H1 (cell line): ENCODE measurements at regions not wholly inside any gene's neighbourhood (a gene's known extent, or its start where the extent isn't known, plus 50 kb on each side); places are given as distances from the start of the nearest gene placed in this dataset.

Source experiments
- CTCF ChIA-PET: fragments of 300-600 bp; sonication (Branson Sonifier 250); formaldehyde crosslinking; loops from one replicate; lab custom pipeline; 2021; ENCODE audit not compliant: partially characterized antibody; lab: Charles Lee
- POLR2A ChIA-PET: fragments of 300-600 bp; sonication (Branson Sonifier 250); formaldehyde crosslinking; loops from one replicate; lab custom pipeline; 2021; ENCODE audit warnings: inconsistent platforms; ENCODE audit not compliant: partially characterized antibody; lab: Charles Lee
- DNase-seq, 2 experiments: peaks; one replicate each; pipeline versions ENCODE4 v3.0.0 to v3.0.0-alpha.2; 2010 to 2022; ENCODE audit warnings: low spot score in 2 of 2, low read depth in 1 of 2, mixed read lengths in 1 of 2
- FAIRE-seq: peaks from 2 replicates; lab custom pipeline; 2011; peaks lifted over from hg19 to GRCh38; lab: Jason Lieb, UNC
- H2AFZ ChIP-seq: 2 replicates; pipeline ENCODE4 v1.8.1; 2012; ENCODE audit warnings: low read length, inconsistent platforms
- H2AK5ac ChIP-seq: 2 replicates; pipeline ENCODE4 v1.6.1; 2013; ENCODE audit warnings: low read depth, low read length
- H2BK120ac ChIP-seq: replicated peaks from 2 replicates; pipeline ENCODE3; 2013; ENCODE audit warnings: low read depth, low read length, inconsistent platforms
- H2BK12ac ChIP-seq: 2 replicates; pipeline ENCODE4 v1.6.1; 2013; ENCODE audit warnings: low read depth, low read length
- H2BK15ac ChIP-seq: 2 replicates; pipeline ENCODE4 v1.6.1; 2013; ENCODE audit warnings: low read length
- H2BK20ac ChIP-seq: 2 replicates; pipeline ENCODE4 v1.6.1; 2013; ENCODE audit warnings: low read length
- H2BK5ac ChIP-seq: 2 replicates; pipeline ENCODE4 v1.6.1; 2013; ENCODE audit warnings: low read depth, low read length
- H3K14ac ChIP-seq: 2 replicates; pipeline ENCODE4 v1.6.1; 2013; ENCODE audit warnings: inconsistent platforms; ENCODE audit not compliant: insufficient read length
- H3K18ac ChIP-seq: 2 replicates; pipeline ENCODE4 v1.6.1; 2013; ENCODE audit warnings: low read length; ENCODE audit errors: extremely low read depth
- H3K23ac ChIP-seq: 2 replicates; pipeline ENCODE4 v1.6.1; 2013; ENCODE audit warnings: inconsistent platforms; ENCODE audit not compliant: insufficient read length
- H3K23me2 ChIP-seq: 2 replicates; pipeline ENCODE4 v1.6.1; 2013; ENCODE audit warnings: low read depth, low read length
- H3K27ac ChIP-seq: 2 replicates; pipeline ENCODE4 v1.6.1; 2011; ENCODE audit warnings: low read depth, low read length, inconsistent platforms
- H3K27me3 ChIP-seq, 4 experiments: replicated peaks in 1 of 4; 1 replicate in 1 of 4; 2 replicates in 3 of 4; pipeline versions ENCODE4 v1.6.1 to v1.8.1; 2011 to 2013; ENCODE audit warnings: low read length in 3 of 4, mild to moderate bottlenecking in 3 of 4, inconsistent platforms in 2 of 4, mixed read lengths in 2 of 4, moderate library complexity in 1 of 4; ENCODE audit not compliant: control insufficient read depth in 3 of 4, insufficient read depth in 3 of 4; ENCODE audit errors: extremely low read depth in 1 of 4
- H3K36me3 ChIP-seq, 4 experiments: 2 replicates each; pipeline versions ENCODE4 v1.6.1 to v1.8.1; 2011 to 2013; ENCODE audit warnings: mild to moderate bottlenecking in 4 of 4, low read length in 3 of 4, moderate library complexity in 2 of 4, control low read depth in 1 of 4, inconsistent platforms in 1 of 4; ENCODE audit not compliant: insufficient read depth in 4 of 4, control insufficient read depth in 2 of 4
- H3K4ac ChIP-seq: replicated peaks from 2 replicates; pipeline ENCODE3; 2013; ENCODE audit warnings: low read length, low read depth, mixed read lengths, inconsistent platforms; ENCODE audit not compliant: insufficient read length
- H3K4me1 ChIP-seq, 4 experiments: replicated peaks in 1 of 4; 1 replicate in 1 of 4; 2 replicates in 3 of 4; pipeline versions ENCODE4 v1.6.1 to v1.8.1; 2011 to 2013; ENCODE audit warnings: low read length in 3 of 4, inconsistent platforms in 2 of 4, mixed read lengths in 1 of 4; ENCODE audit not compliant: insufficient read depth in 4 of 4, control insufficient read depth in 3 of 4
- H3K4me2 ChIP-seq, 2 experiments: 2 replicates each; pipeline versions ENCODE4 v1.6.1 to v1.8.1; 2011 to 2013; ENCODE audit warnings: low read depth in 2 of 2, low read length in 2 of 2, control low read depth in 1 of 2, inconsistent platforms in 1 of 2, mild to moderate bottlenecking in 1 of 2; ENCODE audit not compliant: insufficient read depth in 1 of 2
- H3K4me3 ChIP-seq, 4 experiments: fragments of 200-600, 300-600 bp in 1 of 4; sonication (generic), shearing (Covaris generic), sonication (Bioruptor Twin) in 1 of 4; 2 replicates each; pipeline versions ENCODE4 v1.5.1 to v1.8.1; 2011 to 2016; ENCODE audit warnings: low read length in 4 of 4, low read depth in 3 of 4, control low read depth in 2 of 4, inconsistent platforms in 2 of 4, mild to moderate bottlenecking in 2 of 4, mixed read lengths in 1 of 4, moderate library complexity in 1 of 4; ENCODE audit not compliant: insufficient read depth in 2 of 4; ENCODE audit errors: extremely low read depth in 1 of 4
- H3K56ac ChIP-seq: replicated peaks from 2 replicates; pipeline ENCODE3; 2013; ENCODE audit warnings: low read depth, mild to moderate bottlenecking, mixed read lengths, low read length, inconsistent platforms; ENCODE audit not compliant: insufficient read length
- H3K79me1 ChIP-seq: 2 replicates; pipeline ENCODE4 v1.6.1; 2013; ENCODE audit warnings: low read depth, low read length, control low read depth
- H3K79me2 ChIP-seq, 2 experiments: 2 replicates each; pipeline versions ENCODE4 v1.6.1 to v1.8.1; 2012 to 2013; ENCODE audit warnings: low read length in 2 of 2, mild to moderate bottlenecking in 2 of 2, inconsistent platforms in 1 of 2; ENCODE audit not compliant: insufficient read depth in 2 of 2, control insufficient read depth in 1 of 2
- H3K9ac ChIP-seq, 4 experiments: replicated peaks in 1 of 4; 1 replicate in 1 of 4; 2 replicates in 3 of 4; pipeline versions ENCODE4 v1.6.1 to v1.8.1; 2011 to 2013; ENCODE audit warnings: low read depth in 3 of 4, low read length in 3 of 4, control low read depth in 2 of 4, mild to moderate bottlenecking in 2 of 4, moderate library complexity in 2 of 4, inconsistent platforms in 1 of 4; ENCODE audit errors: extremely low read depth in 1 of 4
- H3K9me3 ChIP-seq, 2 experiments: 2 replicates each; pipeline versions ENCODE4 v1.6.1 to v1.8.1; 2012 to 2013; ENCODE audit warnings: mild to moderate bottlenecking in 2 of 2, moderate library complexity in 2 of 2, control low read depth in 1 of 2, inconsistent platforms in 1 of 2, low read depth in 1 of 2, low read length in 1 of 2, mixed read lengths in 1 of 2; ENCODE audit not compliant: insufficient read depth in 2 of 2
- H4K20me1 ChIP-seq, 2 experiments: replicated peaks in 1 of 2; 2 replicates each; pipeline versions ENCODE3 to v1.8.1; 2011 to 2013; ENCODE audit warnings: inconsistent platforms in 2 of 2, low read length in 2 of 2, mild to moderate bottlenecking in 1 of 2; ENCODE audit not compliant: insufficient read depth in 2 of 2, control insufficient read depth in 1 of 2
- H4K5ac ChIP-seq: 2 replicates; pipeline ENCODE4 v1.6.1; 2013; ENCODE audit warnings: low read length, low read depth, mixed read lengths, inconsistent platforms; ENCODE audit not compliant: insufficient read length
- H4K8ac ChIP-seq: 2 replicates; pipeline ENCODE4 v1.8.0; 2013; ENCODE audit warnings: mild to moderate bottlenecking, moderate library complexity, low read length, inconsistent platforms; ENCODE audit not compliant: insufficient read depth; ENCODE audit errors: extremely low read depth
- H4K91ac ChIP-seq: replicated peaks from 2 replicates; pipeline ENCODE3; 2013; ENCODE audit warnings: low read length, mixed read lengths, inconsistent platforms; ENCODE audit not compliant: insufficient read length
- KDM4A ChIP-seq: IDR thresholded peaks from one replicate; pipeline ENCODE4 v1.7.1; 2012; ENCODE audit warnings: low read depth, mild to moderate bottlenecking, moderate library complexity, low read length, inconsistent platforms; ENCODE audit not compliant: severe bottlenecking
- WGBS, 2 experiments: shearing (Covaris generic) in 1 of 2; methylation state at CpG; one replicate each; pipeline versions ENCODE4 v1.1.6 to v1.1.7; 2013 to 2015; ENCODE audit warnings: low lambda C conversion rate in 2 of 2, mixed read lengths in 2 of 2, inconsistent platforms in 1 of 2, low coverage in 1 of 2, missing lambda C conversion rate in 1 of 2; ENCODE audit not compliant: insufficient replicate concordance in 2 of 2, insufficient coverage in 1 of 2, insufficient read length in 1 of 2; ENCODE audit errors: extremely low coverage in 1 of 2, missing lambda C conversion rate in 1 of 2; 5-methylcytosine and 5-hydroxymethylcytosine counted together

GRCh38 chr11:93902921-93903320 is 52.5 kb upstream of the VSTM5 start:
- Histone ChIP-seq H3K9ac (no peak overlapping the region), H3K4me1 (peaks cover 0 to 5% (median 0%) of the 10 kb centered on the region in 4 experiments; a peak in 1 of 7 replicates), H2BK120ac (no peak overlapping the region), H3K56ac (no peak overlapping the region), H2AK5ac (no peak overlapping the region), H2BK5ac (no peak overlapping the region), H4K8ac (no peak overlapping the region), H4K91ac (no peak overlapping the region), H3K79me1 (no peaks in the 10 kb centered on the region), H2AFZ (no peak overlapping the region), H3K4me3 (no peak overlapping the region), H4K5ac (no peak overlapping the region), H3K4ac (no peak overlapping the region), H3K79me2 (no peaks in the 10 kb centered on the region), H3K27ac (no peak overlapping the region), H3K27me3 (no peaks in the 10 kb centered on the region), H3K9me3 (no peaks in the 10 kb centered on the region), H2BK15ac (no peak overlapping the region), H3K14ac (no peak overlapping the region), H3K23me2 (no peaks in the 10 kb centered on the region), H3K4me2 (no peak overlapping the region), H2BK20ac (no peak overlapping the region), H4K20me1 (no peaks in the 10 kb centered on the region)
- CTCF ChIA-PET: interaction anchor here (0.7 to 4.3 kb wide), 6 partner anchors 7 to 666 kb away, joined by 3 to 30 read pairs (median 4); no protein-coding TSS in a partner anchor
- DNase-seq: no peak
- POLR2A ChIA-PET: no interaction called here
- 72% methylated on average over 5 of the region's 5 CpGs; no CpG with 5 or more reads in 1 of the 2 experiments for WGBS, 2 experiments
- no peak for TF ChIP-seq KDM4A
- TF ChIP-seq, all 59 proteins: peak for 0
- H3K23ac ChIP-seq: no peak overlapping the region
- no peak overlapping the region for H2BK12ac ChIP-seq
- FAIRE-seq: no peak
- H3K36me3 ChIP-seq: no peaks in the 10 kb centered on the region
- H3K18ac ChIP-seq: no peak overlapping the region
